ENCODE measurements at regions not wholly inside any gene's neighbourhood (a gene's known extent, or its start where the extent isn't known, plus 50 kb on each side); places are given as distances from the start of the nearest gene placed in this dataset.

DNA sequence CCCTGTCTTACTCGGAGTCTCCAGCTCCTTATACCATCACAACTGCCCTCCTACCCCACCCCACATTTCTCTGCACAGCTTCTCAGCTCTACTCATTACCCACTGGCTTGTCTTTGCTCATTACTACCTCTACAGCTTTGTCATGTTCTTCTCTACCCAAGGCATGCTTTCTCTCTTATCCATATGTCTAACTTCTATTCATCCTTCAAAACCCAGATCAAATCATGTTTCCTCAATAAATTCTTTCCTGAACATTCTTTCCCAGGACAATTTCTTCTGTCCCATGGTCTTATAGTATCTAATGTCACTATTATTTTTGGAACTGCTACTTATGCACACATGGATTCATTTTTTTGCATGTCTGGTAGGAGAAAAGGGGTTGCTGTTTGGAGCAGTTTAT is 231.4 kb downstream of the PTEN start:
- no peaks in the 10 kb centered on the region for H4K20me1 ChIP-seq (ENCODE audit: insufficient read depth, low read length)
- TF ChIP-seq, protein P1, sequence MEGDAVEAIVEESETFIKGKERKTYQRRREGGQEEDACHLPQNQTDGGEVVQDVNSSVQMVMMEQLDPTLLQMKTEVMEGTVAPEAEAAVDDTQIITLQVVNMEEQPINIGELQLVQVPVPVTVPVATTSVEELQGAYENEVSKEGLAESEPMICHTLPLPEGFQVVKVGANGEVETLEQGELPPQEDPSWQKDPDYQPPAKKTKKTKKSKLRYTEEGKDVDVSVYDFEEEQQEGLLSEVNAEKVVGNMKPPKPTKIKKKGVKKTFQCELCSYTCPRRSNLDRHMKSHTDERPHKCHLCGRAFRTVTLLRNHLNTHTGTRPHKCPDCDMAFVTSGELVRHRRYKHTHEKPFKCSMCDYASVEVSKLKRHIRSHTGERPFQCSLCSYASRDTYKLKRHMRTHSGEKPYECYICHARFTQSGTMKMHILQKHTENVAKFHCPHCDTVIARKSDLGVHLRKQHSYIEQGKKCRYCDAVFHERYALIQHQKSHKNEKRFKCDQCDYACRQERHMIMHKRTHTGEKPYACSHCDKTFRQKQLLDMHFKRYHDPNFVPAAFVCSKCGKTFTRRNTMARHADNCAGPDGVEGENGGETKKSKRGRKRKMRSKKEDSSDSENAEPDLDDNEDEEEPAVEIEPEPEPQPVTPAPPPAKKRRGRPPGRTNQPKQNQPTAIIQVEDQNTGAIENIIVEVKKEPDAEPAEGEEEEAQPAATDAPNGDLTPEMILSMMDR (IDR thresholded peaks at IDR 0.05; ENCODE audit: low read depth, low read length): no peak
- no peak for TF ChIP-seq EZH2phosphoT487 (IDR thresholded peaks at IDR 0.05; ENCODE audit: low read depth)
- no peak overlapping the region for H3K27ac ChIP-seq (ENCODE audit: low read length)
- peaks cover under 1% of the 10 kb centered on the region; the same call in 1 of the 2 replicates for H3K27me3 ChIP-seq (ENCODE audit: low read depth, low read length)
- H3K4me3 ChIP-seq (ENCODE audit: low read length): no peak overlapping the region
- H2AFZ ChIP-seq (ENCODE audit: low read depth, low read length): no peak overlapping the region
- no peak overlapping the region for H3K4me2 ChIP-seq (ENCODE audit: low read length)
- H3K4me1 ChIP-seq (ENCODE audit: low read length): peaks cover 52% of the 10 kb centered on the region
- no peaks in the 10 kb centered on the region for H3K9me3 ChIP-seq (ENCODE audit: insufficient read depth, low read length)
- H3K36me3 ChIP-seq (replicated peaks; ENCODE audit: low read depth, low read length): no peaks in the 10 kb centered on the region
- no peaks in the 10 kb centered on the region for H3K79me2 ChIP-seq (ENCODE audit: low read length)
- no peak overlapping the region for H3K9ac ChIP-seq (ENCODE audit: low read length)

DNA sequence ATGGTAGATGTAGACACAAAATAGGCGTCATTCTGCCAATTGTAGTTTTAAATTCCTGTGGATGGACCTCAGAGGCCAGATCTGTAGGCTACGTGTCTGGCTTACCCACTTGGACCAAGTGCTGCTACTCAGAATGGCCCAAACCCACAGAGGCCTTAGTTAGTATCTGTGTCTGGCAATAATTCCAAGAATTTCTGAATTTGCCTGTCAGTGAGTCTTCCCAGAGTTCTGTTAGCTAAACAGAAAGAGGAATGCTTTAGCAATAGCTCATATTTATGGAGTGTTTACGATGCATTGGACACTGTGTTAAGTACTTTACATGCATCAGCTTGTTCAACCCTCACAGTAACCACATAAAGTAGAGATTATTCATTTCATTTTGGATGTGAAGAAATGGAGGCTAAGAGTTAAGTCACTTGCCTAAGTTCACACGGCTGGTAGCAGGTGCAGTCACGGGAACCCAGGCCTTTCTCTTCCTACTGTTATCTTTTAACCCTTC is 231.8 kb downstream of the PTEN start:
- Histone ChIP-seq H3K9ac (ENCODE audit: low read length) (no peak overlapping the region), H3K36me3 (replicated peaks; ENCODE audit: low read depth, low read length) (no peaks in the 10 kb centered on the region), H2AFZ (ENCODE audit: low read depth, low read length) (no peak overlapping the region), H3K27me3 (ENCODE audit: low read depth, low read length) (no peaks in the 10 kb centered on the region; the same call in 1 of the 2 replicates), H3K4me2 (ENCODE audit: low read length) (no peak overlapping the region), H4K20me1 (ENCODE audit: insufficient read depth, low read length) (no peaks in the 10 kb centered on the region), H3K4me3 (ENCODE audit: low read length) (no peak overlapping the region), H3K4me1 (ENCODE audit: low read length) (peaks cover 51% of the 10 kb centered on the region), H3K27ac (ENCODE audit: low read length) (no peak overlapping the region), H3K79me2 (ENCODE audit: low read length) (no peaks in the 10 kb centered on the region), H3K9me3 (ENCODE audit: insufficient read depth, low read length) (no peaks in the 10 kb centered on the region)
- no peak for TF ChIP-seq EZH2phosphoT487 (IDR thresholded peaks at IDR 0.05; ENCODE audit: low read depth)

DNA sequence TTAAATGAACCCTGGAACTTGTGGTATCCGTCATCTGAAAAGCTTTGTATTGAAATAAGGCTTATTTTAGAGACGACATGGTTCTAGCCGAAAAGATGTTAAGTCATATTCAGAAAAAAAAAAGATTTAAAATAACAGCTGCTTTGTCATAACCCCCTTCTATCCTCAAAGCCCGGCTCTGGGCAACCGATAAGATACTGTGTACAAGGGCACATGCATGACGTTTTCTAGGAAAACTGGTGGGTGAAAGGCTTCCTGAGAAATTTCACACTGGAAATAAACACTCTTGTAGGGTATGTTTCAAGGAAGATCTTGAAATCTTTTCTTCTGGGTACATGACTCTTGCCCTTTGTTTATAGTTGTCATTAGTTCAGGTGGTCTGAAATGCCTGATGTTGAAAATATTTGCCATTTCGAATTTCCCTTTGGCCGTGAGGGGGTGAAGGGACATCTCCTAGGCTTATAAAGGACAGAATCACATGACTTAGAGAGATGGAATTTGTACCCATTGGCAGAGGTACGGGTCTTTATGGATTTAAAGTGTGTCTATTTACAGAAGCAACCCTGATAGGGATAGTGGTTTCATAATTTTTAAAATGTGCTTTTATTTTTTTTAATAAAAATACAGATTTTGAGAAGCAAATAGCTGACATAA is 232.5 kb downstream of the PTEN start:
- H2AFZ ChIP-seq (ENCODE audit: low read depth, low read length): no peak overlapping the region
- H4K20me1 ChIP-seq (ENCODE audit: insufficient read depth, low read length): no peaks in the 10 kb centered on the region
- H3K4me3 ChIP-seq (ENCODE audit: low read length): no peak overlapping the region
- peaks cover 51% of the 10 kb centered on the region for H3K4me1 ChIP-seq (ENCODE audit: low read length)
- TF ChIP-seq EZH2phosphoT487 (IDR thresholded peaks at IDR 0.05; ENCODE audit: low read depth): no peak
- TF ChIP-seq, protein P1 (IDR thresholded peaks at IDR 0.05; ENCODE audit: low read depth, low read length): no peak
- H3K27me3 ChIP-seq (ENCODE audit: low read depth, low read length): no peaks in the 10 kb centered on the region; the same call in 1 of the 2 replicates
- no peak overlapping the region for H3K27ac ChIP-seq (ENCODE audit: low read length)
- H3K36me3 ChIP-seq (replicated peaks; ENCODE audit: low read depth, low read length): no peaks in the 10 kb centered on the region
- H3K79me2 ChIP-seq (ENCODE audit: low read length): no peaks in the 10 kb centered on the region
- H3K9me3 ChIP-seq (ENCODE audit: insufficient read depth, low read length): no peaks in the 10 kb centered on the region
- H3K9ac ChIP-seq (ENCODE audit: low read length): no peak overlapping the region
- H3K4me2 ChIP-seq (ENCODE audit: low read length): no peak overlapping the region

DNA sequence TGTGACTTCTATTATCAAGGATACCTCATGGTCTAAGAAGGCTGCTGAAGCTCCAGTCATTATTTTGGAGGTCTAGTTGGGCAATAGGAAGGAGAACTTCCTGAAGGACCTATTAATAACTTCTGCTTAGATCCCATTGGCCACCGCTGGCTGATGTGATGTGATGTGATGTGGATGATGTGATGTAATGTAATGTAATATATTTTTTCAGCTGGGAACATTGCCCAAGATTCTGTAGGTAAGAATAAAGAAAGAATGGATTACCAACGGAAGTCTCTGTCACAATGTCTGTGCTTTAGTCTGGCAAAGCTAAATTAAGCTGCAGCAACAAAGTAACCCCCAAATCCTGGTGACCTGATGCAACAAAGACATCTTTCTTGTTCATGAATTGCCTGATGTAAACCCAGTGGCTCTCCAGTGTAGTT is 233.7 kb downstream of the PTEN start:
- Histone ChIP-seq H3K27ac (ENCODE audit: low read length) (no peak overlapping the region), H3K4me1 (ENCODE audit: low read length) (peaks cover 48% of the 10 kb centered on the region), H4K20me1 (ENCODE audit: insufficient read depth, low read length) (no peaks in the 10 kb centered on the region), H2AFZ (ENCODE audit: low read depth, low read length) (no peak overlapping the region), H3K36me3 (replicated peaks; ENCODE audit: low read depth, low read length) (peaks cover 4% of the 10 kb centered on the region), H3K4me2 (ENCODE audit: low read length) (no peak overlapping the region), H3K79me2 (ENCODE audit: low read length) (no peaks in the 10 kb centered on the region), H3K4me3 (ENCODE audit: low read length) (no peak overlapping the region), H3K27me3 (ENCODE audit: low read depth, low read length) (no peaks in the 10 kb centered on the region; the same call in 1 of the 2 replicates), H3K9ac (ENCODE audit: low read length) (no peak overlapping the region), H3K9me3 (ENCODE audit: insufficient read depth, low read length) (no peaks in the 10 kb centered on the region)
- TF ChIP-seq EZH2phosphoT487 (IDR thresholded peaks at IDR 0.05; ENCODE audit: low read depth): no peak
- TF ChIP-seq, protein P1 (IDR thresholded peaks at IDR 0.05; ENCODE audit: low read depth, low read length): no peak
